ACHN (cell line): ENCODE measurements at regions not wholly inside any gene's neighbourhood (a gene's known extent, or its start where the extent isn't known, plus 50 kb on each side); places are given as distances from the start of the nearest gene placed in this dataset.
A peak's percentile ranks its signal among the peaks of the same experiment; 100 is the strongest.

Experiments
- DNase-seq: peaks from one replicate; pipeline ENCODE4 v3.0.0-alpha.2; 2015
- in situ Hi-C: cut with HindIII; loops from 2 replicates; pipeline ENCODE4 v1.10.0; 2017; ENCODE audit warnings: low sequenced_read_pairs, low pct_ligation_motif_present, low pct_unique_long_range_greater_than_20kb

GRCh38 chr18:39951142-39951720 lies 2003.8 kb upstream of the PIK3C3 start:
- in situ Hi-C loops: no loop called here
- no peak for DNase-seq

GRCh38 chr18:39946623-39947061 lies 2008.4 kb upstream of the PIK3C3 start:
- in situ Hi-C loops: no loop called here
- DNase-seq: peak; percentile 41

- DNase-seq: no peak
- in situ Hi-C loops: no loop called here
Observed at GRCh38 chr18:39945076-39945475, 2010.0 kb upstream of the PIK3C3 start.

GRCh38 chr18:39942702-39943101 lies 2012.3 kb upstream of the PIK3C3 start:
- in situ Hi-C loops: no loop called here
- no peak for DNase-seq

- in situ Hi-C loops: no loop called here
- DNase-seq: no peak
Observed at GRCh38 chr18:39938676-39939608, 2016.1 kb upstream of the PIK3C3 start.

- in situ Hi-C loops: no loop called here
- no peak for DNase-seq
Observed at GRCh38 chr18:39935598-39935997, 2019.4 kb upstream of the PIK3C3 start.

GRCh38 chr18:39918847-39919246 lies 2036.2 kb upstream of the PIK3C3 start:
- in situ Hi-C loops: no loop called here
- no peak for DNase-seq

- in situ Hi-C loops: no loop called here
- DNase-seq: no peak
Observed at GRCh38 chr18:39913672-39914366, 2041.2 kb upstream of the PIK3C3 start.

- in situ Hi-C loops: no loop called here
Observed at GRCh38 chr18:39911716-39912115, 2043.3 kb upstream of the PIK3C3 start.

GRCh38 chr18:39909706-39910105 lies 2045.3 kb upstream of the PIK3C3 start:
- in situ Hi-C loops: no loop called here
- DNase-seq: no peak

More at GRCh38 chr18:39911716-39912115, 2043.3 kb upstream of the PIK3C3 start:
- no peak for DNase-seq

GRCh38 chr18:39886136-39886535 lies 2068.9 kb upstream of the PIK3C3 start:
- DNase-seq: no peak
- in situ Hi-C loops: no loop called here

GRCh38 chr18:39872651-39873050 lies 2082.4 kb upstream of the PIK3C3 start:
- in situ Hi-C loops: no loop called here
- no peak for DNase-seq

- in situ Hi-C loops: no loop called here
- DNase-seq: no peak
Observed at GRCh38 chr18:39871961-39872360, 2083.1 kb upstream of the PIK3C3 start.

- in situ Hi-C loops: no loop called here
- DNase-seq: no peak
Observed at GRCh38 chr18:39870591-39870990, 2084.4 kb upstream of the PIK3C3 start.

- no peak for DNase-seq
- in situ Hi-C loops: no loop called here
Observed at GRCh38 chr18:39863916-39864315, 2091.1 kb upstream of the PIK3C3 start.

GRCh38 chr18:39862341-39862740 lies 2092.7 kb upstream of the PIK3C3 start:
- in situ Hi-C loops: no loop called here
- DNase-seq: no peak

GRCh38 chr18:39854291-39854690 lies 2100.7 kb upstream of the PIK3C3 start:
- in situ Hi-C loops: no loop called here
- DNase-seq: no peak

GRCh38 chr18:39846265-39846664 lies 2108.8 kb upstream of the PIK3C3 start:
- in situ Hi-C loops: no loop called here

GRCh38 chr18:39845631-39846030 lies 2109.4 kb upstream of the PIK3C3 start:
- DNase-seq: no peak
- in situ Hi-C loops: no loop called here

More at GRCh38 chr18:39846265-39846664, 2108.8 kb upstream of the PIK3C3 start:
- DNase-seq: no peak
